ENCODE measurements at regions not wholly inside any gene's neighbourhood (a gene's known extent, or its start where the extent isn't known, plus 50 kb on each side); places are given as distances from the start of the nearest gene placed in this dataset.

GRCh38 chr6:14360565-14360964 lies 243.0 kb downstream of the CD83 start:
- TF ChIP-seq CTCF (IDR thresholded peaks at IDR 0.05; ENCODE audit: insufficient read depth, low read length) (no peak), POLR2AphosphoS5 (IDR thresholded peaks at IDR 0.05; ENCODE audit: low read depth) (no peak), GABPA (IDR thresholded peaks at IDR 0.05; ENCODE audit: low read depth) (no peak), REST (IDR thresholded peaks at IDR 0.05; ENCODE audit: insufficient replicate concordance, low read depth) (no peak)

All from HL-60 (cell line).